ENCODE measurements at regions not wholly inside any gene's neighbourhood (a gene's known extent, or its start where the extent isn't known, plus 50 kb on each side); places are given as distances from the start of the nearest gene placed in this dataset.

DNA sequence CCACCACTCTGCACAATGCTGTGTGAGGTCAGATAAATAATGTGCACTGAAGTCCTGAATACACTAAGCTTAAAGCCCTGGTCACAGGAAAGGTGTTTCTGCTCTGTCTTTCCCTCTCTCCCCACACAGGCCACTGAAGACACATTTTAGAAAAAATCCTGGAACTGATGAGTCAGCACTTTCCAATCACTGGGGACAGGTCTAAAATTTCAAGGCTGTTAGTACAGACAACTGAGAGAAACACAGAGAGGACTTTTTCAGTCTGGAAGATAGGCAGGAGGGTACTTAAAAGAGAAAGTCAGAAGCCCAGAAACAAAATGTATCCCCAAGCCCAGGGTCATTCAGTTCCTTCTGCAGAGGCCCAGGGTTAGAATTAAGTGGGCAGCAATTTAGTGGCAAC is 333.9 kb upstream of the CCDC196 start:
- TF ChIP-seq, protein P1, sequence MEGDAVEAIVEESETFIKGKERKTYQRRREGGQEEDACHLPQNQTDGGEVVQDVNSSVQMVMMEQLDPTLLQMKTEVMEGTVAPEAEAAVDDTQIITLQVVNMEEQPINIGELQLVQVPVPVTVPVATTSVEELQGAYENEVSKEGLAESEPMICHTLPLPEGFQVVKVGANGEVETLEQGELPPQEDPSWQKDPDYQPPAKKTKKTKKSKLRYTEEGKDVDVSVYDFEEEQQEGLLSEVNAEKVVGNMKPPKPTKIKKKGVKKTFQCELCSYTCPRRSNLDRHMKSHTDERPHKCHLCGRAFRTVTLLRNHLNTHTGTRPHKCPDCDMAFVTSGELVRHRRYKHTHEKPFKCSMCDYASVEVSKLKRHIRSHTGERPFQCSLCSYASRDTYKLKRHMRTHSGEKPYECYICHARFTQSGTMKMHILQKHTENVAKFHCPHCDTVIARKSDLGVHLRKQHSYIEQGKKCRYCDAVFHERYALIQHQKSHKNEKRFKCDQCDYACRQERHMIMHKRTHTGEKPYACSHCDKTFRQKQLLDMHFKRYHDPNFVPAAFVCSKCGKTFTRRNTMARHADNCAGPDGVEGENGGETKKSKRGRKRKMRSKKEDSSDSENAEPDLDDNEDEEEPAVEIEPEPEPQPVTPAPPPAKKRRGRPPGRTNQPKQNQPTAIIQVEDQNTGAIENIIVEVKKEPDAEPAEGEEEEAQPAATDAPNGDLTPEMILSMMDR (IDR thresholded peaks at IDR 0.05; ENCODE audit: insufficient read depth, low read depth, low read length, missing control alignments), result no peak
- H3K4me3 ChIP-seq (ENCODE audit: low read length), result no peak overlapping the region
- no peak for DNase-seq (ENCODE audit: low read depth)

DNA sequence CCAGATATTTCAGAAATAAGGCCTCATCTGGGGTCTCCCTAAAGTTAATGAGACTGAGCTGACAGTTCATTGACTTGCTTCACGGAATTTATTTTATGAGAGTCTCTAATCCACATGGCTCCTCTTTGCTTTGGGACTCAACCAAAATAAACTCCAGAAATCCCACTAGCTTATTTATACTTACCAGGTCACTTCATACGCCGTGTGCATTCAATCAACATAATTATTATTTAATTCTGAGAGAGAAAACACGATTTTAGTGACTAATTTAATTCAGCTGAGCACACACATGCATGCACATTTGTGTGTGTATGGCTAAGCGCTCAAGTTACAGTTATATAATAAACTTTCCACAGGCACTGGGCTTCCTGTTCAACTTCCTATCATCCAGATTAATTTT is 333.4 kb upstream of the CCDC196 start:
- TF ChIP-seq, protein P1 (IDR thresholded peaks at IDR 0.05; ENCODE audit: insufficient read depth, low read depth, low read length, missing control alignments), result no peak
- DNase-seq (ENCODE audit: low read depth), result no peak
- H3K4me3 ChIP-seq (ENCODE audit: low read length), result no peak overlapping the region

DNA sequence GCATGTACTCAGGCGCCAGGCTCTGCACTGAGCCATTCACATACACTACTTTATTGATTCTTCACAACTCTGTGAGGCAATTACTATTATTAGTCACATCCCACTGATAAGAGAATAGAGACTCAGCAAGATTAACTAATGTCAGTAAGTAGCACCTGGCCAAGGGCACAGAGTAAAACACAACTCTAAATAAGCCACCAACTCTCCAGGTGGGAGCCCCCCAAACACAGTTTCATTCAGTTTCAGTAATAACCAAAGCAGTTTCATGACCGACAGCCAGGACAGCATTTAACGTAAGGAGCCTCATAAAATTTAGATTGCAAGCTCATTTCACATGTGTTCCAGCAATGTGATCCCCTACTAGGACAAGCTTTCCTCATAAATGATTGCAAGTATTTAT is 323.1 kb upstream of the CCDC196 start:
- no peak overlapping the region for H3K4me3 ChIP-seq (ENCODE audit: low read length)
- TF ChIP-seq, protein P1 (IDR thresholded peaks at IDR 0.05; ENCODE audit: insufficient read depth, low read depth, low read length, missing control alignments), result no peak
- DNase-seq (ENCODE audit: low read depth), result no peak

DNA sequence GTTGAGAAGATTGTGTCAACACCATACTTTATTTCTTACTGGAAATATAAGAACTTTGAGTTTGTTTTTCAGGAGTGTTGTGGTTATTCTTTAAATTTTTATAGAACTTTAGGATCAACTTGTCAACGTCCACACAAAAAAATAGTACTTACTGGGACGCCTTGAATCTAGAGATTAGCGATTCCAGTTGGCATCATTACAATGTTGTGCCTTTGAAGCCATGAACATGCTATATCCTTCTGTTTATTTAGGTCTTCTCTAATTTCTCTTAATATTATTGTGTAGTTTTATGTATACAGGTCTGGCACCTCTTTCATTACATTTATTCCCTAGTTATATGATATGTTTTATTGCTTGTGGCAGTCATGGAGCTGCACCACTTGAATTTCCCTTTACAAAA is 320.8 kb upstream of the CCDC196 start:
- no peak for DNase-seq (ENCODE audit: low read depth)
- TF ChIP-seq, protein P1 (IDR thresholded peaks at IDR 0.05; ENCODE audit: insufficient read depth, low read depth, low read length, missing control alignments), result no peak
- H3K4me3 ChIP-seq (ENCODE audit: low read length), result no peak overlapping the region

DNA sequence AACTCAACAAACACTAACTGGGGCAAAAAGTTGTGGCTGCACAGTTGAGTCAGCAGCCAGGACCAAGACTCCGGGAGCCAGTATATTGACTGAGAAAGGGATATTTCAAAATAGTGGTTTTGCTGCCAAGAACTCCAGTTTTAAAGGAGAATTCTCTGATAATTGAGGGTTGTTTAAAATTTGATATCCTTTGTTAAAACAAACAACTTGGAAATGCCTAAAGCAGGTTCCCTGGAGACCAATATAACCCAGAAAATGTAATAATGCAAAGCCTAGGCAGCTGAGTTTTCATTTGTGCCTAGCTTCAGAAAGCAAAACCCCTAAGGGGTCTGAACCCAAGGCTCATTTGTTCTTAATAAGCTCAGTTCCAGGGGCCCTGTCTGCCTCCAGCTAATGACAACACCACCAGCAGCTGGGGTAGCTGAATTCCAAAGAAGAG is 311.7 kb upstream of the CCDC196 start:
- no peak overlapping the region for H3K4me3 ChIP-seq (ENCODE audit: low read length)
- TF ChIP-seq, protein P1 (IDR thresholded peaks at IDR 0.05; ENCODE audit: insufficient read depth, low read depth, low read length, missing control alignments), result no peak
- DNase-seq (ENCODE audit: low read depth), result no peak

DNA sequence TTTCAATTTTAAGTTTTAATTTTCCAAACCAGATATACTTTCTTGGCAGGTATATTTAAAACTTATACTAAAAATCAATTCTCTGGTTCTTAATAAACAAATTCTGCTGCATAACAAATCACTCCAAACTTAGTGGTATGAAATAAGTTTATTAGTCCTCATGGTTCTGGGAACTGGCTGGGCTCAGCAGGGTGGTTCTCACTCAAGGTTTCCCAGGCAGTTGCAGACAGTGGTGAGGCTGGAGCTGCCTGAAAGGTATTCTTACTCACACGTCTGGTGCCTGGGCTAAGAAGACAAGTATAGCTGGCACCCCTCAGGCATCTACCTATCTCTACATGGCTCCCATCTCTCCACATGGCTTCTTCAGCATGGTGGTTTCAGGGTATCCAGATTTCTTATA is 308.2 kb upstream of the CCDC196 start:
- H3K4me3 ChIP-seq (ENCODE audit: low read length), result no peak overlapping the region
- DNase-seq (ENCODE audit: low read depth), result no peak
- TF ChIP-seq, protein P1 (IDR thresholded peaks at IDR 0.05; ENCODE audit: insufficient read depth, low read depth, low read length, missing control alignments), result no peak

DNA sequence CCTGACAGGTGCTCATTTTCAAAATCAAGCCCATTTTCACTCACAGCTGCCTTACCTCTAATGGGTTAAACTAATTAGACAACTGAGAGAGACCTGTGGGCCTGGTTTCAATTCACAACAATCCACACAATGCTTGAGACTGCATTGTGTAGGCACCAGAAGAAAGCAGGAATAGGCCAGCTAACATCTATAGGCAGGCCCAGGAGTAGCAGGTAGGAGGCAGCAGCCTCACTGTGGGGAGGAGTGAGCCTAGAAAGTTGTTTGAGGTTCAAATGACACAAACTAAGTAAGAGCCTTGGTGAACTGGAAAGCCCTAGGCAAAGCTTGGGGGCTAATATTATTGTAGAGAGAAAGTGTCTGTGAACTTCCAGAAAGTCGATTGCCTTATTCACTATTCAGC is 289.5 kb upstream of the CCDC196 start:
- TF ChIP-seq, protein P1 (IDR thresholded peaks at IDR 0.05; ENCODE audit: insufficient read depth, low read depth, low read length, missing control alignments), result no peak
- no peak for DNase-seq (ENCODE audit: low read depth)
- H3K4me3 ChIP-seq (ENCODE audit: low read length), result no peak overlapping the region

Data from epithelial cell of esophagus (primary cell).